ENCODE measurements at regions not wholly inside any gene's neighbourhood (a gene's known extent, or its start where the extent isn't known, plus 50 kb on each side); places are given as distances from the start of the nearest gene placed in this dataset.

- no peak for DNase-seq
Measured at GRCh38 chr17:5821803-5822202, 237.5 kb upstream of the NLRP1 start.

DNA sequence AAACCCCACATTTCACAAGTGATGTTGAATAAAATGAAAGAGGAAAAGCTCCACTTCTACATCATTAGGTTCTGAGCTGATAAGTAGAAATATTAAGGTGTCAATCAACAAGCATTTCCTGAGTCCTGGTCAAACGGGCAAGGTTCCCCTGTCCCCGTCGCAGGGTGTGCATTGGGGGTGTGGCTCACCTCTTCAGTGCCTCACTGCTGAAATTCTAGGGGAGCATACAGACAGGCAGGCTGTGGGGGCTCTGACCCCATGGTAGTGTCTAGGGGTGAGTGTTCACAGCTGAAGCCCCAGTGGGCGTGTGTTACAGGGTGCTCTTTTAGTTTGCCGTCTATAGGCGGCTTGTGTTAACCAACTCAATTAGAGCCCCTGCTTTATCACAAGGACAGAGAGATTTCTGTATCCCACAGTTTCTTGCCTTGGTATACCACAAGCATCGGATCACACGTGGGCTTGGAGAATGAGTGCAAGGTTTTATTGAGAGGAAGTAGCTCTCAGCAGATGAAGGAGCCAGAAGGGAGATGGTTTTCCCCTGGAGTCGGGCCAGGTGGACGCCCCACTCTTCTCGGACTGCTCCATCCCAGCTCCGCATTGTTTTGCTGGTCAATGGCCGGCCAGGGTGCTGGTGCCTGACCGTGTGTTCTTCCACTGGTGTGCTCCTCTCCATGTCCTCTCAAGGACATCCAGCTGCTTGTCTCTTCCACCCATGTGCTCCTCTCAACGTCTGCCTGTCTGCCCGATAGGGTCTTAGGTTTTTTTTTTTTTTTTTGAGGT is 238.2 kb upstream of the NLRP1 start:
- DNase-seq = no peak

DNA sequence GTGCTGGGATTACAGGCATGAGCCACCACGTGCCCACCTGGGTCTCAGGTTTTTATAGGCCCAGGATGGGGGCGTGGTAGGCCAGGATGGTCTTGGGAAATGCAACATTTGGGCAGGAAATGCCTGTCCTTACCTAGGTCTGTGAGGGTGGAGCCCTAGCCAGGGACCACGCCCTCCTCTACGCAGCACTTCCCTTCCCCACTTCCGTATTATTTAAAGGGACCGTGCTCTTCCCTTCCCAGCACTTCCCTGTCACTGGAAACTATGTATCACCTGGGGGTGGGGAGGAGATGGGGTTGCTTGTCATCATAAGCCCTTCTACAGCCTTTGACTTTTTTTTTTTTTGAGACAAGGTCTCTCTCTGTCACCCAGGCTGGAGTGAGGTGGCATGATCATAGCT is 238.9 kb upstream of the NLRP1 start:
- DNase-seq = no peak

DNA sequence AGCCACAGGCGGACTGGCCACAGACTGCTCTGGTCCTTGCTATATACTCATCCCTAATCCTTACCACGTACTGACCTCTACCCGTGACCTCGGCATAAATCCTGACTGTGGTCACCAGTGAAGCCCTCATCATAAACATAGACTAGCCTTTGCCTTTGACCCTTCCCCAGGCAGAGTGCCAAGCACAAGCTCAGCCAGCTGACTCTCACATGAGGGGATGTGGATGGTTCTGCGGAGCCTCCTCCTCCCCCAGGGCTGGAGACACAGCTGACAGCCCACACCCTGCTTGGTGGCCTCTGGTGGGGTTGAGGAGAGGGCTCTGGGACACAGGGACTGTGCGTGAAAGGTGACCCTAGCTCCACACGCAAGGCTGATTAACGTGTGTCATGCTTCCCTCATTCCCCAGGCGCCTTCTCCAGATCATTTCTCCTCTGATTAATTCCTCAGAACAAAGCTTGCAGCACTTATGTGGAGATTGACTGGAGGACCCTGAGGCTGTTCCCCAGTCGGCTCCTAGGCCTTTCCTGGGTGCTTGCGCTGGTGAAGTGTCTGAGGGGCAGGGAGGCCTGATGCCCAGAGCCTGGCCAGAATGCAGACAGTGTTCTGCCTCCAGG is 241.5 kb upstream of the NLRP1 start:
- peak; percentile 69 for DNase-seq

DNA sequence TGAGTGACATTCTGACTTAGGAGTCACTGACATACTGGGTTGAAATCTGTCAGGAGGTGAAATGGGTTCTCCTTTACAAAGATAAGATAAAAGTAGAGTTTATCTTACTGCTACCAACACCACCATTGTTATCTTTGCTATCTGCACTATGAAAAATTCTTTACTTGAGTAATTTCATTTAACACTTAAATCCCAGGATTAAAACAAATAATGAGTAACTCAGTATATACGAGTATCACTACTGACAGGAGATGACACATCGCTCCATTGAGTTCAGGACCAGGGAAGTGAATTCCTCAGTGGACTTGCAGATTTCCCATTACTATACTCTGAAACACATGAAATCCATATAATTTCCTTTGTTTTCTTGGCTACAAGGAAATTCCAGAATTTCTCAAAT is 242.1 kb upstream of the NLRP1 start:
- peak; percentile 35 for DNase-seq

GRCh38 chr17:5830921-5831320 is 239.3 kb upstream of the WSCD1 start:
- DNase-seq = no peak

DNA sequence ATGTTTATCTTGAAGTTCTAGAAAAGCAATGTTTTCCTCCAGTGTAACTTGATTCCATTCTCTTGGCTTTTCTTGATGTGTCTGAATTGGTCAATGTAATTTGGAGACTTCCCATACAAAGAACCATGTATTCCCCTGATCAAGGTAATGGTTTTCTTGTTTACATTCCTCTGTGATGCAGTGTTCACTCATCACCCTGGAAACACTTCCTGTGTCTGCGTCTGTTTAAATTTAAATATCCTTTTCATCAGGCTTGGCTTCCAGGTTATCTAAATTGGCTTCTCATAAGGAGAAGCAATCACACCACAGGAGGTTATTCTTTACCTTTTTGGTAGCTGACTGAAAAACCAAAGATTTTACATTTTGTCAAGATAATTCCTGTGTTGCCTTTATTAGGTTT is 237.3 kb upstream of the WSCD1 start:
- DNase-seq = peak; percentile 61

- peak; percentile 56 for DNase-seq
Measured at GRCh38 chr17:5837055-5837491, 233.1 kb upstream of the WSCD1 start.

- DNase-seq = no peak
Measured at GRCh38 chr17:5838661-5839300, 231.4 kb upstream of the WSCD1 start.

GRCh38 chr17:5840811-5841446 is 229.2 kb upstream of the WSCD1 start:
- no peak for DNase-seq

GRCh38 chr17:5841862-5842261 is 228.3 kb upstream of the WSCD1 start:
- DNase-seq = no peak

DNA sequence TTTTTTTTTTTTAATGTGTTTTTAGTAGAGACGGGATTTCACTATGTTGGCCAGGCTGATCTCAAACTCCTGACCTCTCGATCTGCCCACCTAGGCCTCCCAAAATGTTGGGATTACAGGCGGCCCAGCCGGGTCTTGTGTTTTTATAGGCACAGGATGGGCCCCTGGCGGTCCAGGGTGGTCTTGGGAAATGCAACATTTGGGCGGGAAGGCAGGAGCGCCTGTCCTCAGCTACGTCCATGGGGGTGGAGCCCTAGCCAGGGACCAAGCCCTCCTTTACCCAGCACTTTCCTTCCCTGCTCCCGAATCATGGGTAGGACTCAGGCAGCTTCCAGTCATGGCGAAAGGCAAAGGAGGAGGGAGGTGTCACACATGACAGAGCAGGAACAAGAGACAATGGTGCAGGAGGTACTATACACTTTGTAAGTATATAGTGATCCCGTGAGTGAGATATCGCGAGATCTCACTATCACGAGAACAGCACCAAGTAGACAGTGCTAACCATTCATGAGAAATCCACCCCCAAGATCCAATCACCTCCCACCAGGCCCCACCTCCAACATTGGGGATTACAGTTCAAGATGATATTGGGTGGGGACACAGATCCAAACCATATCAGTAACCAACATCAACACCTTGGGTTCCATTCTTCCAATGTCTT is 226.7 kb upstream of the WSCD1 start:
- no peak for DNase-seq

- no peak for DNase-seq
Measured at GRCh38 chr17:5846001-5846400, 224.2 kb upstream of the WSCD1 start.

- no peak for DNase-seq
Measured at GRCh38 chr17:5854871-5855554, 215.2 kb upstream of the WSCD1 start.

GRCh38 chr17:5861246-5861645 is 208.9 kb upstream of the WSCD1 start:
- DNase-seq = no peak

DNA sequence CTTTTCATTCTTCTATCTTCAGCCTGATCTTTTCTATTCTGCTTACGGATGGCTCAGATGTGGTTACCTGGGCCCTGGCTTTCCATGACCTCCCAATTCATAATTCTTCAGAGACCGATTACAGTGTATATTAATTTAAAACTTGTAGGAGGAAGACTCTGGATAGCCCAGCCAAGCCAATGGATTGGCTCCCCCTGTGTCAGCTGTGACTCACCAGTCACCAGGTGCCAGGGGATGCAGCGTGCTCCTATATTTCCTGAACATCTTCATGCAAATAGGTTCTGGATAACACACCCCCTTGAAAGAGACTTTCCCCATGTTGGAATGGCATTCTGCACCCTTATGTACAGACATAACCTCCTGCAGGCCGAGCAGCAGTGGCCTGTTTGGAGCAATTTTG is 208.3 kb upstream of the WSCD1 start:
- DNase-seq = no peak

GRCh38 chr17:5862395-5862794 is 207.8 kb upstream of the WSCD1 start:
- DNase-seq = no peak

GRCh38 chr17:5864741-5865657 is 205.2 kb upstream of the WSCD1 start:
- DNase-seq = no peak

DNA sequence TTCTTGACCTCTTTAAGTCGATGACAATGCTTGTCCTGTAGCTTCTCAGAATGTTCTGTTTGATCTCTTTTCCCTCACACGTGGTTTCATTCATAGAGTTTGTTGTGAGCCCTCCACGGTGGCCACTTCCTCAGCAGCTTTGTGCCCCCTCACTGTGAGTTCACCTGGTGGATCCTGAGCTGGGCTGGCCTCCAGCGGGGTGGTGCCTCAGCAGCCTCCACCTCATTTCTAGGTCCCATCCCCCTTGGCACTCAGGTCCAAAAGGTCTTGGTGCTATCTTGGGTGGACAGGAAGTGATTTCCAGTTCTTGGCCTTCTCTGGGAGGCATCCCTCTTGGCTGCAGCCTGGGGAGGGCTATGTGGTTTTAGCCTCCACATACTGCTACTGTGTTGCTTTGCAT is 203.2 kb upstream of the WSCD1 start:
- no peak for DNase-seq

DNA sequence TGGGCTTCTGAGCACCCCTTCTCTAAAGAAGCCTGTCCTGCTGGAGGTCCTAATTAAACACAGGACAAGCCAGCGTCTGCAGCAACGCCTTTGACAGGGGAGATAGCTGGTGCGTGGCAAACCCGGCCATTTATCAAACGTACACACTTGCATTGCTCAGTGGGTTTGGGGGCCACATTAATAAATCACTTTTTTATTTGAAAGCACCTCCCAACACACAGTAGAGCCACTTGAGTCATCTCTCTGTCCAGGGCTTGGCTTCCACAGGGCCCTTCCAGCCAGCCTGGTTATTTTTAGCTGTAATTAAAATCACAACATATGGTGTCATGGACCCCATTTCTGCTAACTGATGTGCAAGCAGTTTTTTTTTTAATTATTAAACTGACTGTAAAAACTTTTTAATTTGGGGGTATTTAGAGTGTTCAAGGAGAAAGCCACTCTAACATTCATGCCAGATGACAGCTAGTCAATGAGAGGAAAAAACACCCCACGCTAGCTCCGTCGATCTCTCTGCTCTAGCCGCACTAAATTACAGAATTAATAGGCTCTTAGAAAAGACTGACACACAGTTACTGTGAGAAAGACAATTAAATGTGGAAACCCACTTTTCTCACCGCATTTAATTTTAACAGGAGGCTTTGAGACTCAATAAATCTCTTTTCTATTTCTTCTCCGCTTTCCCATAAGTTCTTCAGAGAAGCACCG is 201.0 kb upstream of the WSCD1 start:
- no peak for DNase-seq

Data from HCEC 1CT (cell line).